WTC11 (cell line): ENCODE measurements at regions not wholly inside any gene's neighbourhood (a gene's known extent, or its start where the extent isn't known, plus 50 kb on each side); places are given as distances from the start of the nearest gene placed in this dataset.

Experiments
- CTCF ChIP-seq: fragments of 200-600 bp; IDR thresholded peaks from 2 replicates; pipeline ENCODE4 v1.8.0; 2022; ENCODE audit warnings: antibody characterized with exemption
- FOXP4 ChIP-seq: sonication (generic); formaldehyde crosslinking; IDR thresholded peaks from 2 replicates; pipeline ENCODE4 v1.8.0; 2022; ENCODE audit warnings: mild to moderate bottlenecking, missing genetic modification reagents

GRCh38 chr1:222891578-222891977 is 76.7 kb downstream of the DISP1 start:
- TF ChIP-seq FOXP4 (no peak), CTCF (no peak)
